HAP-1 (cell line): ENCODE measurements at regions not wholly inside any gene's neighbourhood (a gene's known extent, or its start where the extent isn't known, plus 50 kb on each side); places are given as distances from the start of the nearest gene placed in this dataset.

Source experiments
- DNase-seq, 2 experiments: peaks; one replicate each; pipeline ENCODE4 v3.0.0-alpha.2; 2016 to 2020; ENCODE audit warnings: low spot score in 2 of 2
- H3K27me3 ChIP-seq: fragments of 250-450 bp; sonication (Bioruptor Pico); 2 replicates; pipeline ENCODE4 v1.5.1; 2020; ENCODE audit warnings: low read depth, mild to moderate bottlenecking, moderate library complexity
- H3K36me3 ChIP-seq: fragments of 250-450 bp; sonication (Bioruptor Pico); replicated peaks from 2 replicates; pipeline ENCODE4 v1.5.1; 2020; ENCODE audit warnings: mild to moderate bottlenecking
- H3K4me1 ChIP-seq: fragments of 250-450 bp; sonication (Bioruptor Pico); 2 replicates; pipeline ENCODE4 v1.5.1; 2020; ENCODE audit warnings: mild to moderate bottlenecking
- H3K4me3 ChIP-seq: fragments of 250-450 bp; sonication (Bioruptor Pico); 2 replicates; pipeline ENCODE4 v1.5.1; 2020; ENCODE audit warnings: mild to moderate bottlenecking, moderate library complexity
- H3K9me3 ChIP-seq: fragments of 250-450 bp; sonication (Bioruptor Pico); 2 replicates; pipeline ENCODE4 v1.5.1; 2020; ENCODE audit warnings: mild to moderate bottlenecking, moderate library complexity
- in situ Hi-C: fragments of 300-500 bp; cut with MboI; formaldehyde crosslinking; loops from 3 replicates; pipeline ENCODE4 v1.14.3; 2020; ENCODE audit warnings: low sequenced_read_pairs, inconsistent platforms, mixed read lengths

- DNase-seq, result no peak
- Histone ChIP-seq H3K4me3 (no peak overlapping the region), H3K27me3 (no peaks in the 10 kb centered on the region), H3K4me1 (no peaks in the 10 kb centered on the region), H3K36me3 (no peaks in the 10 kb centered on the region), H3K9me3 (no peaks in the 10 kb centered on the region)
- in situ Hi-C loops, result no loop called here
Measured at GRCh38 chr2:212923393-212923792, 228.0 kb downstream of the IKZF2 start.

- in situ Hi-C loops, result no loop called here
- no peaks in the 10 kb centered on the region for H3K27me3 ChIP-seq
- DNase-seq, result no peak
Measured at GRCh38 chr2:212922701-212923100, 228.7 kb downstream of the IKZF2 start.

GRCh38 chr2:212921711-212922110 lies 229.7 kb downstream of the IKZF2 start:
- no peaks in the 10 kb centered on the region for H3K36me3 ChIP-seq
- in situ Hi-C loops, result no loop called here
- H3K4me1 ChIP-seq, result no peaks in the 10 kb centered on the region
- no peaks in the 10 kb centered on the region for H3K9me3 ChIP-seq
- H3K4me3 ChIP-seq, result no peak overlapping the region
- DNase-seq, result no peak
- no peaks in the 10 kb centered on the region for H3K27me3 ChIP-seq

More at GRCh38 chr2:212922701-212923100, 228.7 kb downstream of the IKZF2 start:
- Histone ChIP-seq H3K4me1 (no peaks in the 10 kb centered on the region), H3K9me3 (no peaks in the 10 kb centered on the region), H3K4me3 (no peak overlapping the region), H3K36me3 (no peaks in the 10 kb centered on the region)

- H3K9me3 ChIP-seq, result no peaks in the 10 kb centered on the region
- DNase-seq, result no peak
- H3K4me3 ChIP-seq, result no peak overlapping the region
- H3K27me3 ChIP-seq, result no peaks in the 10 kb centered on the region
- in situ Hi-C loops, result no loop called here
- no peaks in the 10 kb centered on the region for H3K36me3 ChIP-seq
- H3K4me1 ChIP-seq, result no peaks in the 10 kb centered on the region
Measured at GRCh38 chr2:212921061-212921460, 230.4 kb downstream of the IKZF2 start.

DNA sequence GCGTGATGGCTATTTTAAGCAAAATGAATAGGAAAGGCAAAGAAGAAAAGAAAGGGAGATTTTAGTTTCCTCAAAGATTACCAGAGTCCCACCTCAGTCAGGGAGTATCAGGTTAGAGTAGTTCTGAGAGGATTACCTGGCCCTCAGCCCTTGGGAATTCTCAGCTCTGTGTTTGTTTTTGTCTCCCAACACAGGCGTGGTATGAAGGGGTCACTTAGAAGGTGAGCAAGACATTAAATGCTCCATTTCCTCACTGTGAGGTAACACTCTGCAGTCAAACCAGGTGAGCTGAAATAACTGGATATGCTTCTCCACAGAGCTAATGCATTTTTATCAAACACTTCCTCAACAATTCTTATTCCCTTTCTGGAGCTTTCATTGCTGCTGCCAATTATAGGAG lies 232.2 kb downstream of the IKZF2 start:
- in situ Hi-C loops, result no loop called here
- DNase-seq, result no peak
- Histone ChIP-seq H3K4me1 (no peaks in the 10 kb centered on the region), H3K27me3 (no peaks in the 10 kb centered on the region), H3K4me3 (no peak overlapping the region), H3K36me3 (no peaks in the 10 kb centered on the region), H3K9me3 (no peaks in the 10 kb centered on the region)

DNA sequence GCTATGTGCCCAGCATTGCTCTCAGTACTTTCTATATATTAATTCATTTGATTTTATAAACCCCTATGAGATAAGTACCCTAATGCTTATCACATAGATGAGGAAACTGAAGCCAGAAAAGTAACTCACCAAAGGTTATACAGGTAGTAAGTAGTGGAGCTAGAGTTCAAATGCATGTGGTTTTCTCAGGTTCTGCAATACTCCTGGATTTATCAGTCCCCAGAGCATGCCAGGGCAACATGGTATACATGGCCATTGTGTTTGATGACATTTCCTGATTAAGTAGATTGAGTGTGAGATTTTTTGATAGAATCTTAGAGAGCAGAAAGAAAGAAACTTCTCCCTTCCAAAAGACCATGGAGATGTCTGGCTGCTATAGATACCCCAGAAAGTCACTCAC lies 233.1 kb downstream of the IKZF2 start:
- Histone ChIP-seq H3K4me3 (no peak overlapping the region), H3K9me3 (no peaks in the 10 kb centered on the region), H3K36me3 (no peaks in the 10 kb centered on the region), H3K4me1 (no peaks in the 10 kb centered on the region), H3K27me3 (no peaks in the 10 kb centered on the region)
- in situ Hi-C loops, result no loop called here
- no peak for DNase-seq

- Histone ChIP-seq H3K27me3 (no peaks in the 10 kb centered on the region), H3K9me3 (no peaks in the 10 kb centered on the region), H3K36me3 (no peaks in the 10 kb centered on the region), H3K4me3 (no peak overlapping the region), H3K4me1 (no peaks in the 10 kb centered on the region)
- in situ Hi-C loops, result no loop called here
- DNase-seq, result no peak
Measured at GRCh38 chr2:212915121-212915782, 236.2 kb downstream of the IKZF2 start.

DNA sequence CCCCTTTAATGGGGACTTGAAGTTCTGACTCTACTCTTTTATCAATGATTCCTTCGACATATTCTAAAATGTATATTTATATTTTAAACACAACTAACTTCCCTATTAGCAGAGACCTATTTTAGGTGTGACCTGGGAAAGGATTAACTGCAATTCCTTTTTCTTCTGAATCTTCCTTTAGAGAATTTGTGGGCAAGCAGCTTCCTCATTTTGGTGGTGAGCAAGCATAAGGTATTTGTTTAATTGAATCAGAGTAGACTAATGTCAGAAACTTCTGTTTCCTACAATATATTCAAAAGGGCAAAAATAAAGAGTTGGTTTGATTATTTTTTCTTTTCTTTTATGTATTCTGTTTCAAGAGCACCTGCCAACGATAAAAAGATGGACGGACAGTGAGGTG lies 237.0 kb downstream of the IKZF2 start:
- Histone ChIP-seq H3K9me3 (no peaks in the 10 kb centered on the region), H3K27me3 (no peaks in the 10 kb centered on the region), H3K36me3 (no peaks in the 10 kb centered on the region), H3K4me3 (no peak overlapping the region), H3K4me1 (no peaks in the 10 kb centered on the region)
- no peak for DNase-seq
- in situ Hi-C loops, result no loop called here

DNA sequence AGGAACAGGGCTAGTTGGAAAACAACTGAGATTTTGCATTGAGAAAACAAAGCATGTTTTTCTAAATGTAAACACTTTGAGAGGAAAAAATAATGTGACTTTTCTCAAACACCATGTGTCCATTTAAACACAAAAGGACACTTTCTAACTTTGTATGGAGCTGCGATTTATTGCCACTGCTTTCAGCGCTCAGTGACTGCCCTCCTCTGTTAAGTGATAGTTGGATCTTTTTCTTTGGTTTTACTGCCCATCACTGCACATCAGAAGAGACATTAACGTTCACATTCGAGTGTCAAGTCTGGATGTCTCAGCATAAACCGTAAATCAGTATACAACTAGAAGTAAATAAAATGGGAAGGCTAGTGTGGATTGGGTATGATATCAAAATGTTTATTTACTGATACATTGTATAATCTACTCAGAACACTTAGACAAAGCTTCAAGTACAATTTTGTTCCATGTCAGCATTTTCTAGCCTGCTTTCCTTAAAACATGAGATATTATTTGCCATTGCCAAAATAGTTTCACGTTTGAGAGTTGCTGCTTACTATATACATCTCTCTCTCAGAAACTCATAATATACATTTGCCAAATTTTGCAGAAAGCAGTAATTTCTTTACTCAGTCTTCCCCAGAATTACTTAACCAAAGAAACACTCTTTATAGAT lies 237.6 kb downstream of the IKZF2 start:
- in situ Hi-C loops, result no loop called here
- H3K4me3 ChIP-seq, result no peak overlapping the region
- DNase-seq, result no peak
- H3K36me3 ChIP-seq, result no peaks in the 10 kb centered on the region
- H3K9me3 ChIP-seq, result no peaks in the 10 kb centered on the region
- H3K27me3 ChIP-seq, result no peaks in the 10 kb centered on the region
- H3K4me1 ChIP-seq, result no peaks in the 10 kb centered on the region

DNA sequence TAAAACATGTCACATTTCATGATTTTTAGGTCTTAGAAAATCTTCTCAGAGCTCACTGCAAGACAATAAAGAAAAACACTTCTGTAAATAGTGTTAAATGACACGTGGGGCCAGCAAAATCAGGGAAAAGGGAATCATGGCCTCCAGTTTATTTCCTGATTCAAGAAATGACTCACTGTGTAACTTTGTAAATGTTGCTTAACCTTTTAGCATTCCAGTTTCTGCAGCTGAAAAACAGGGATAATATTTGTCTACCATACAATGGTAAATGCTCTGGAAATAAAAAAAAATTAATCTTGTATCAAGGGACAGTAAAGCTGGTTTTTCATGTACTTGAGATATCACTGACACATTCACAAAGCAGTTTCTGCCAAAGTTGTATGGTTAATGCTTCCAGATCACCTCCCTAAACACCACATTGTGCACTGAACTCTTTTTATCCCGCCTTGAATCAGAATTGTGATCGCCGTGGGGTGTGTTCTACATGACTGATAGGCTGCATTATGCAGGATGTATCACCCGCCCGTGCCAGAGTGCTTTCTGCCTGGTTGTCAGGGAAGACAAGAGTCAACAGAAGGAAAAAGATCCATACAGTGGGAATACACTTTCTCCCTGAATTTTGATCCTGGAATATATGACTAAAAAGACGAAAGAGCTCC lies 238.8 kb downstream of the IKZF2 start:
- DNase-seq, result no peak
- H3K36me3 ChIP-seq, result no peaks in the 10 kb centered on the region
- H3K9me3 ChIP-seq, result no peaks in the 10 kb centered on the region
- no peaks in the 10 kb centered on the region for H3K4me1 ChIP-seq
- H3K4me3 ChIP-seq, result no peak overlapping the region
- H3K27me3 ChIP-seq, result no peaks in the 10 kb centered on the region
- in situ Hi-C loops, result no loop called here

DNA sequence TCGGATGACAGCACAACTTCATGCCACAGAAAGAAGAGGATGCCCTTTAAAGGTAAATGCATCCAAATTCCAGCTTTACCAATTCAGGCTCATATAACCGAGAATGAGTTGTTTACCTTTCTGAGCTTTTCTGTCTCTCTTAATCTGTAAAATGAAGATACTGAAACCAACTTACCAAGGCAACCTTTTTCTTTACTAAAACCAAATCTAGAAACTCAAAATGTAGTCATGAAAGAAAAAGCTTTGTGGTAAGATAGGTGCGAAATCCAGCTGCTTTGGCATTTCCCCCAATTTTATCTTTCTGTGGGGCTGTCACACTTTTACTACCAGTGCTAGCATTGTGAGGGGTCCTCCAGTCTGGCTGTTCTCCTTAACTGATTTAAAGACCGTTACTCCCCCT lies 240.4 kb downstream of the IKZF2 start:
- Histone ChIP-seq H3K36me3 (no peaks in the 10 kb centered on the region), H3K4me3 (no peak overlapping the region), H3K27me3 (no peaks in the 10 kb centered on the region), H3K4me1 (no peaks in the 10 kb centered on the region), H3K9me3 (no peaks in the 10 kb centered on the region)
- DNase-seq, result no peak
- in situ Hi-C loops, result no loop called here

- H3K36me3 ChIP-seq, result no peaks in the 10 kb centered on the region
- DNase-seq, result no peak
- no peak overlapping the region for H3K4me3 ChIP-seq
- in situ Hi-C loops, result no loop called here
- H3K4me1 ChIP-seq, result no peaks in the 10 kb centered on the region
- no peaks in the 10 kb centered on the region for H3K9me3 ChIP-seq
- no peaks in the 10 kb centered on the region for H3K27me3 ChIP-seq
Measured at GRCh38 chr2:212908682-212909435, 242.6 kb downstream of the IKZF2 start.

GRCh38 chr2:212908031-212908430 lies 243.4 kb downstream of the IKZF2 start:
- DNase-seq, result no peak
- H3K4me1 ChIP-seq, result no peaks in the 10 kb centered on the region
- no peak overlapping the region for H3K4me3 ChIP-seq
- H3K27me3 ChIP-seq, result no peaks in the 10 kb centered on the region
- H3K36me3 ChIP-seq, result no peaks in the 10 kb centered on the region
- in situ Hi-C loops, result no loop called here
- no peaks in the 10 kb centered on the region for H3K9me3 ChIP-seq

GRCh38 chr2:212906620-212907019 lies 244.8 kb downstream of the IKZF2 start:
- no peaks in the 10 kb centered on the region for H3K9me3 ChIP-seq
- DNase-seq, result no peak
- H3K4me1 ChIP-seq, result no peaks in the 10 kb centered on the region
- H3K27me3 ChIP-seq, result no peaks in the 10 kb centered on the region
- H3K36me3 ChIP-seq, result no peaks in the 10 kb centered on the region
- in situ Hi-C loops, result no loop called here
- H3K4me3 ChIP-seq, result no peak overlapping the region
